ENCODE measurements at regions not wholly inside any gene's neighbourhood (a gene's known extent, or its start where the extent isn't known, plus 50 kb on each side); places are given as distances from the start of the nearest gene placed in this dataset.

- TF ChIP-seq EZH2 (IDR thresholded peaks at IDR 0.05; ENCODE audit: insufficient read depth, low read length) = no peak
- Histone ChIP-seq H4K20me1 (ENCODE audit: insufficient read depth, low read length) (no peaks in the 10 kb centered on the region), H3K9me3 (ENCODE audit: insufficient read depth, low read depth, low read length) (no peaks in the 10 kb centered on the region), H2AFZ (ENCODE audit: low read depth, low read length) (no peak overlapping the region), H3K4me1 (ENCODE audit: insufficient read depth, low read length) (peaks cover 10% of the 10 kb centered on the region), H3K27me3 (ENCODE audit: insufficient read depth, low read length) (no peaks in the 10 kb centered on the region), H3K9ac (ENCODE audit: low read length) (no peak overlapping the region), H3K4me3 (ENCODE audit: insufficient read depth, low read depth, low read length) (no peak overlapping the region), H3K36me3 (ENCODE audit: insufficient read depth, low read length) (no peaks in the 10 kb centered on the region), H3K79me2 (ENCODE audit: insufficient read depth, low read length) (no peaks in the 10 kb centered on the region), H3K27ac (ENCODE audit: low read depth, low read length) (no peak overlapping the region), H3K4me2 (ENCODE audit: low read length) (no peak overlapping the region)
- Mint-ChIP-seq H3K9me3 (ENCODE audit: unreplicated experiment) (peaks cover 5% of the 10 kb centered on the region), H3K27me3 (ENCODE audit: low read depth, unreplicated experiment) (peaks cover 13% of the 10 kb centered on the region), H3K4me3 (ENCODE audit: unreplicated experiment) (no peak overlapping the region), H3K27ac (ENCODE audit: unreplicated experiment) (no peak overlapping the region), H3K36me3 (ENCODE audit: low read depth, unreplicated experiment) (no peaks in the 10 kb centered on the region), H3K4me1 (ENCODE audit: low read depth, unreplicated experiment) (peaks cover 12% of the 10 kb centered on the region)
- DNase-seq (ENCODE audit: low read depth) (no peak), FAIRE-seq (no peak)
Observed at GRCh38 chr11:70566768-70567530, 168.6 kb downstream of the CTTN start.

DNA sequence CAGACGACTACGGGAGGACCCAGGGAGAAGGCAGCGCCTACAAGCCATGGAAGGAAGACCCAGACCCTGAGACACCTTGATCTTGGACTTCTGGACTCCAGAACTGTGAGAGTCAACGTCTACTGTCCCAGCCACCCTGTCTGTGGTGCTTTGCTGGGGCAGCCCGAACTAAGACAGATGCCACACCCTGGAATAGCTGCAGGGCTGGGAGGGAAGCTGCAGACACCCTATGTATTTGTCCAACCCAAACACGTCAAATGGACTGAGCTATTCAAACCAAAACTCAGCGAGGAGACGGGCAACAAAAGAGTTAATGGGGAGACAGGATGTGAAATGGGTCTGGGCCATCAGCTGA is 169.3 kb downstream of the CTTN start:
- peaks cover 6% of the 10 kb centered on the region for H3K27me3 Mint-ChIP-seq (ENCODE audit: low read depth, unreplicated experiment)
- Histone ChIP-seq H3K4me2 (ENCODE audit: low read length) (peak overlapping the region; percentile 90), H3K27me3 (ENCODE audit: insufficient read depth, low read length) (no peaks in the 10 kb centered on the region), H3K9me3 (ENCODE audit: insufficient read depth, low read depth, low read length) (no peaks in the 10 kb centered on the region), H3K4me3 (ENCODE audit: insufficient read depth, low read depth, low read length) (peak overlapping the region; percentile 45), H4K20me1 (ENCODE audit: insufficient read depth, low read length) (no peaks in the 10 kb centered on the region), H3K79me2 (ENCODE audit: insufficient read depth, low read length) (no peaks in the 10 kb centered on the region), H3K27ac (ENCODE audit: low read depth, low read length) (no peak overlapping the region), H3K4me1 (ENCODE audit: insufficient read depth, low read length) (peaks cover 10% of the 10 kb centered on the region), H3K36me3 (ENCODE audit: insufficient read depth, low read length) (no peaks in the 10 kb centered on the region), H2AFZ (ENCODE audit: low read depth, low read length) (peak overlapping the region; percentile 80), H3K9ac (ENCODE audit: low read length) (peak overlapping the region; percentile 54)
- peaks cover 8% of the 10 kb centered on the region for H3K9me3 Mint-ChIP-seq (ENCODE audit: unreplicated experiment)
- no peak overlapping the region for H3K27ac Mint-ChIP-seq (ENCODE audit: unreplicated experiment)
- no peak for FAIRE-seq
- TF ChIP-seq CTCF (IDR thresholded peaks at IDR 0.05; ENCODE audit: insufficient read depth, low read depth, low read length) (no peak), EZH2 (IDR thresholded peaks at IDR 0.05; ENCODE audit: insufficient read depth, low read length) (no peak)
- peaks cover 12% of the 10 kb centered on the region for H3K4me1 Mint-ChIP-seq (ENCODE audit: low read depth, unreplicated experiment)
- no peak overlapping the region for H3K4me3 Mint-ChIP-seq (ENCODE audit: unreplicated experiment)
- H3K36me3 Mint-ChIP-seq (ENCODE audit: low read depth, unreplicated experiment) = no peaks in the 10 kb centered on the region
- no peak for DNase-seq (ENCODE audit: low read depth)

DNA sequence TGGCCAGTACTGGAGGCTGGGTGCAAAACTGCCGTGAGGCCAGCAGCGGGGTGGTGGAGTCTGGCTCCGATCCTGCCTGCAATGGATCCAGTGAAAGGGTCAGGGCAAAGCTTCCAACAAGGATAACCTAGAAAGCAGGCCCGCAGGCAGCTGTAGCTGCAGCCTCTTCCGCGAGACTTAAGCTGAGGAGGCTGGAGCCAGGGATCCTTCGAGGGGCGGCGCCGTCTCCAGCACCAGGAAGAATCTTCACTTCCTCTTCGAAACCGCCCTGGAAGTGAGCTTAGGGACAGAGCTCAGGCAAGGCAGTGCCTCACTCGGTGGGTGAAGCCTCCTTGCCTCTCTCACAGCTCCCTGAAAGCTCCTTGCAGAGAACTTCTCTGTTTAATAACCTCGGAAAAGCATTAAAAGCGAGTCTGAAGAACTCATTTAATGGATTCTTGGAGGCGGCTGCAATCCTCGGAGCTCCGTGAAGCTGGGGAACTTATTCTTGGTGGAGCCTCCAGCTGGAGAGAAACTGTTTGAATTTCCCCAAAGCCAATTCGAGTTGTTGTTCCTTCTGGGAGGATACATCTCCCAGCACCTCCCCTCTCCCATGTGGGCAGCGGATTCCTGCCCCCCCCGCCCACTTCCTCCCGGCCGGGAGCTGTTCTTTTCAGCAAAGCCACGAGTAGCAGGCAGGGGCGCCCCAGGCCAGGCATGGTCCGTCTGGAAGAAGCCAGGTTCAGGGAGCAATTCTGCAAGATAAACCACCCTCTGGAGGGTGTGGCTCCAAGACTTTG is 169.9 kb downstream of the CTTN start:
- Histone ChIP-seq H3K79me2 (ENCODE audit: insufficient read depth, low read length) (no peaks in the 10 kb centered on the region), H3K9ac (ENCODE audit: low read length) (peak overlapping the region; percentile 54), H3K9me3 (ENCODE audit: insufficient read depth, low read depth, low read length) (no peaks in the 10 kb centered on the region), H3K27ac (ENCODE audit: low read depth, low read length) (no peak overlapping the region), H4K20me1 (ENCODE audit: insufficient read depth, low read length) (no peaks in the 10 kb centered on the region), H3K36me3 (ENCODE audit: insufficient read depth, low read length) (no peaks in the 10 kb centered on the region), H3K4me2 (ENCODE audit: low read length) (peak overlapping the region; percentile 90), H3K27me3 (ENCODE audit: insufficient read depth, low read length) (no peaks in the 10 kb centered on the region), H2AFZ (ENCODE audit: low read depth, low read length) (peak overlapping the region; percentile 80), H3K4me3 (ENCODE audit: insufficient read depth, low read depth, low read length) (peak overlapping the region; percentile 45), H3K4me1 (ENCODE audit: insufficient read depth, low read length) (peaks cover 10% of the 10 kb centered on the region)
- no peak for FAIRE-seq
- Mint-ChIP-seq H3K9me3 (ENCODE audit: unreplicated experiment) (peaks cover 8% of the 10 kb centered on the region), H3K27ac (ENCODE audit: unreplicated experiment) (no peak overlapping the region), H3K4me1 (ENCODE audit: low read depth, unreplicated experiment) (peaks cover 12% of the 10 kb centered on the region), H3K4me3 (ENCODE audit: unreplicated experiment) (no peak overlapping the region), H3K36me3 (ENCODE audit: low read depth, unreplicated experiment) (no peaks in the 10 kb centered on the region), H3K27me3 (ENCODE audit: low read depth, unreplicated experiment) (peaks cover 7% of the 10 kb centered on the region)
- DNase-seq (ENCODE audit: low read depth) = peak; percentile 20
- TF ChIP-seq CTCF (IDR thresholded peaks at IDR 0.05; ENCODE audit: insufficient read depth, low read depth, low read length) (no peak), EZH2 (IDR thresholded peaks at IDR 0.05; ENCODE audit: insufficient read depth, low read length) (no peak)
